H1 (cell line): ENCODE measurements at regions not wholly inside any gene's neighbourhood (a gene's known extent, or its start where the extent isn't known, plus 50 kb on each side); places are given as distances from the start of the nearest gene placed in this dataset.
A peak's percentile ranks its signal among the peaks of the same experiment; 100 is the strongest.

Experiments
- CTCF ChIA-PET: fragments of 300-600 bp; sonication (Branson Sonifier 250); formaldehyde crosslinking; loops from one replicate; lab custom pipeline; 2021; ENCODE audit not compliant: partially characterized antibody; lab: Charles Lee
- POLR2A ChIA-PET: fragments of 300-600 bp; sonication (Branson Sonifier 250); formaldehyde crosslinking; loops from one replicate; lab custom pipeline; 2021; ENCODE audit warnings: inconsistent platforms; ENCODE audit not compliant: partially characterized antibody; lab: Charles Lee
- DNase-seq, 2 experiments: peaks; one replicate each; pipeline versions ENCODE4 v3.0.0 to v3.0.0-alpha.2; 2010 to 2022; ENCODE audit warnings: low spot score in 2 of 2, low read depth in 1 of 2, mixed read lengths in 1 of 2
- FAIRE-seq: peaks from 2 replicates; lab custom pipeline; 2011; peaks lifted over from hg19 to GRCh38; lab: Jason Lieb, UNC
- H2AFZ ChIP-seq: 2 replicates; pipeline ENCODE4 v1.8.1; 2012; ENCODE audit warnings: low read length, inconsistent platforms
- H2AK5ac ChIP-seq: 2 replicates; pipeline ENCODE4 v1.6.1; 2013; ENCODE audit warnings: low read depth, low read length
- H2BK120ac ChIP-seq: replicated peaks from 2 replicates; pipeline ENCODE3; 2013; ENCODE audit warnings: low read depth, low read length, inconsistent platforms
- H2BK12ac ChIP-seq: 2 replicates; pipeline ENCODE4 v1.6.1; 2013; ENCODE audit warnings: low read depth, low read length
- H2BK15ac ChIP-seq: 2 replicates; pipeline ENCODE4 v1.6.1; 2013; ENCODE audit warnings: low read length
- H2BK20ac ChIP-seq: 2 replicates; pipeline ENCODE4 v1.6.1; 2013; ENCODE audit warnings: low read length
- H2BK5ac ChIP-seq: 2 replicates; pipeline ENCODE4 v1.6.1; 2013; ENCODE audit warnings: low read depth, low read length
- H3K14ac ChIP-seq: 2 replicates; pipeline ENCODE4 v1.6.1; 2013; ENCODE audit warnings: inconsistent platforms; ENCODE audit not compliant: insufficient read length
- H3K18ac ChIP-seq: 2 replicates; pipeline ENCODE4 v1.6.1; 2013; ENCODE audit warnings: low read length; ENCODE audit errors: extremely low read depth
- H3K23ac ChIP-seq: 2 replicates; pipeline ENCODE4 v1.6.1; 2013; ENCODE audit warnings: inconsistent platforms; ENCODE audit not compliant: insufficient read length
- H3K23me2 ChIP-seq: 2 replicates; pipeline ENCODE4 v1.6.1; 2013; ENCODE audit warnings: low read depth, low read length
- H3K27ac ChIP-seq: 2 replicates; pipeline ENCODE4 v1.6.1; 2011; ENCODE audit warnings: low read depth, low read length, inconsistent platforms
- H3K27me3 ChIP-seq, 4 experiments: replicated peaks in 1 of 4; 1 replicate in 1 of 4; 2 replicates in 3 of 4; pipeline versions ENCODE4 v1.6.1 to v1.8.1; 2011 to 2013; ENCODE audit warnings: low read length in 3 of 4, mild to moderate bottlenecking in 3 of 4, inconsistent platforms in 2 of 4, mixed read lengths in 2 of 4, moderate library complexity in 1 of 4; ENCODE audit not compliant: control insufficient read depth in 3 of 4, insufficient read depth in 3 of 4; ENCODE audit errors: extremely low read depth in 1 of 4
- H3K36me3 ChIP-seq, 4 experiments: 2 replicates each; pipeline versions ENCODE4 v1.6.1 to v1.8.1; 2011 to 2013; ENCODE audit warnings: mild to moderate bottlenecking in 4 of 4, low read length in 3 of 4, moderate library complexity in 2 of 4, control low read depth in 1 of 4, inconsistent platforms in 1 of 4; ENCODE audit not compliant: insufficient read depth in 4 of 4, control insufficient read depth in 2 of 4
- H3K4ac ChIP-seq: replicated peaks from 2 replicates; pipeline ENCODE3; 2013; ENCODE audit warnings: low read length, low read depth, mixed read lengths, inconsistent platforms; ENCODE audit not compliant: insufficient read length
- H3K4me1 ChIP-seq, 4 experiments: replicated peaks in 1 of 4; 1 replicate in 1 of 4; 2 replicates in 3 of 4; pipeline versions ENCODE4 v1.6.1 to v1.8.1; 2011 to 2013; ENCODE audit warnings: low read length in 3 of 4, inconsistent platforms in 2 of 4, mixed read lengths in 1 of 4; ENCODE audit not compliant: insufficient read depth in 4 of 4, control insufficient read depth in 3 of 4
- H3K4me2 ChIP-seq, 2 experiments: 2 replicates each; pipeline versions ENCODE4 v1.6.1 to v1.8.1; 2011 to 2013; ENCODE audit warnings: low read depth in 2 of 2, low read length in 2 of 2, control low read depth in 1 of 2, inconsistent platforms in 1 of 2, mild to moderate bottlenecking in 1 of 2; ENCODE audit not compliant: insufficient read depth in 1 of 2
- H3K4me3 ChIP-seq, 4 experiments: fragments of 200-600, 300-600 bp in 1 of 4; sonication (generic), shearing (Covaris generic), sonication (Bioruptor Twin) in 1 of 4; 2 replicates each; pipeline versions ENCODE4 v1.5.1 to v1.8.1; 2011 to 2016; ENCODE audit warnings: low read length in 4 of 4, low read depth in 3 of 4, control low read depth in 2 of 4, inconsistent platforms in 2 of 4, mild to moderate bottlenecking in 2 of 4, mixed read lengths in 1 of 4, moderate library complexity in 1 of 4; ENCODE audit not compliant: insufficient read depth in 2 of 4; ENCODE audit errors: extremely low read depth in 1 of 4
- H3K56ac ChIP-seq: replicated peaks from 2 replicates; pipeline ENCODE3; 2013; ENCODE audit warnings: low read depth, mild to moderate bottlenecking, mixed read lengths, low read length, inconsistent platforms; ENCODE audit not compliant: insufficient read length
- H3K79me1 ChIP-seq: 2 replicates; pipeline ENCODE4 v1.6.1; 2013; ENCODE audit warnings: low read depth, low read length, control low read depth
- H3K79me2 ChIP-seq, 2 experiments: 2 replicates each; pipeline versions ENCODE4 v1.6.1 to v1.8.1; 2012 to 2013; ENCODE audit warnings: low read length in 2 of 2, mild to moderate bottlenecking in 2 of 2, inconsistent platforms in 1 of 2; ENCODE audit not compliant: insufficient read depth in 2 of 2, control insufficient read depth in 1 of 2
- H3K9ac ChIP-seq, 4 experiments: replicated peaks in 1 of 4; 1 replicate in 1 of 4; 2 replicates in 3 of 4; pipeline versions ENCODE4 v1.6.1 to v1.8.1; 2011 to 2013; ENCODE audit warnings: low read depth in 3 of 4, low read length in 3 of 4, control low read depth in 2 of 4, mild to moderate bottlenecking in 2 of 4, moderate library complexity in 2 of 4, inconsistent platforms in 1 of 4; ENCODE audit errors: extremely low read depth in 1 of 4
- H3K9me3 ChIP-seq, 2 experiments: 2 replicates each; pipeline versions ENCODE4 v1.6.1 to v1.8.1; 2012 to 2013; ENCODE audit warnings: mild to moderate bottlenecking in 2 of 2, moderate library complexity in 2 of 2, control low read depth in 1 of 2, inconsistent platforms in 1 of 2, low read depth in 1 of 2, low read length in 1 of 2, mixed read lengths in 1 of 2; ENCODE audit not compliant: insufficient read depth in 2 of 2
- H4K20me1 ChIP-seq, 2 experiments: replicated peaks in 1 of 2; 2 replicates each; pipeline versions ENCODE3 to v1.8.1; 2011 to 2013; ENCODE audit warnings: inconsistent platforms in 2 of 2, low read length in 2 of 2, mild to moderate bottlenecking in 1 of 2; ENCODE audit not compliant: insufficient read depth in 2 of 2, control insufficient read depth in 1 of 2
- H4K5ac ChIP-seq: 2 replicates; pipeline ENCODE4 v1.6.1; 2013; ENCODE audit warnings: low read length, low read depth, mixed read lengths, inconsistent platforms; ENCODE audit not compliant: insufficient read length
- H4K8ac ChIP-seq: 2 replicates; pipeline ENCODE4 v1.8.0; 2013; ENCODE audit warnings: mild to moderate bottlenecking, moderate library complexity, low read length, inconsistent platforms; ENCODE audit not compliant: insufficient read depth; ENCODE audit errors: extremely low read depth
- H4K91ac ChIP-seq: replicated peaks from 2 replicates; pipeline ENCODE3; 2013; ENCODE audit warnings: low read length, mixed read lengths, inconsistent platforms; ENCODE audit not compliant: insufficient read length
- ASH2L ChIP-seq: fragments of 200-600, 300-600 bp; sonication (generic); IDR thresholded peaks from one replicate; pipeline ENCODE4 v1.7.1; 2017; ENCODE audit warnings: low read length
- SP4 ChIP-seq: IDR thresholded peaks from 2 replicates; pipeline ENCODE4 v1.6.1; 2012; ENCODE audit warnings: low read length, inconsistent platforms
- WGBS, 2 experiments: shearing (Covaris generic) in 1 of 2; methylation state at CpG; one replicate each; pipeline versions ENCODE4 v1.1.6 to v1.1.7; 2013 to 2015; ENCODE audit warnings: low lambda C conversion rate in 2 of 2, mixed read lengths in 2 of 2, inconsistent platforms in 1 of 2, low coverage in 1 of 2, missing lambda C conversion rate in 1 of 2; ENCODE audit not compliant: insufficient replicate concordance in 2 of 2, insufficient coverage in 1 of 2, insufficient read length in 1 of 2; ENCODE audit errors: extremely low coverage in 1 of 2, missing lambda C conversion rate in 1 of 2; 5-methylcytosine and 5-hydroxymethylcytosine counted together

DNA sequence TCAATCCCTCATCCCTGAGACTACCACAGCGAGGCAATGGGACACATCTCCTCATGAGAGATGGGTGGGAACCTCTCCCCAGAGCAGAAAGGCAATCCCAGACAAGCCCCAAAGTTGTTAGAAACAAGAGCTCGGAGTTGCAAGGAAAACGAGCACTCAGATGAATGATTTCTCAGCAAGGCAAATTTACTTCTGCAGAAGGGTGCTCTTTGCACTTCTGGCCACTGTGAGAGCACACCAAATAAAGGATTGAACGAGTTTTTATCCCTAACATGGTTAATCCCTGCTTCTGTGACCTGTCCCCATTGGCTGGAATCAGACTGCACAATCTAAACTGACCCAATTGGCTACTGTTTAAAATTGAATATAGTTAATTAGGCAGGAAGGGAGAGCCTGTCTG, 339.1 kb upstream of the POU1F1 start:
- no peak overlapping the region for H3K27ac ChIP-seq
- TF ChIP-seq ASH2L (no peak), SP4 (no peak)
- no peaks in the 10 kb centered on the region for H3K36me3 ChIP-seq
- no peak overlapping the region for H3K4me3 ChIP-seq
- H2BK20ac ChIP-seq = no peak overlapping the region
- no peak overlapping the region for H3K9ac ChIP-seq
- no peak overlapping the region for H2AK5ac ChIP-seq
- H3K23ac ChIP-seq = no peak overlapping the region
- no peak for DNase-seq
- H3K27me3 ChIP-seq = no peaks in the 10 kb centered on the region
- peak overlapping the region; percentile 77; the same call in 1 of the 2 replicates for H2BK5ac ChIP-seq
- peak overlapping the region in 1 of 2 experiments; percentile 20; a peak in 1 of 4 replicates for H3K4me2 ChIP-seq
- H3K4ac ChIP-seq = no peak overlapping the region
- H3K79me2 ChIP-seq = no peaks in the 10 kb centered on the region
- ChIA-PET CTCF (interaction anchor here (0.9 to 1.7 kb wide), 3 partner anchors 11 to 297 kb away, joined by 3 to 7 read pairs (median 3); no protein-coding TSS in a partner anchor), POLR2A (no interaction called here)
- H3K14ac ChIP-seq = no peak overlapping the region
- H3K18ac ChIP-seq = no peak overlapping the region
- H4K20me1 ChIP-seq = no peaks in the 10 kb centered on the region
- H2BK15ac ChIP-seq = peak overlapping the region; percentile 67; the same call in 1 of the 2 replicates
- H4K5ac ChIP-seq = no peak overlapping the region
- no peak overlapping the region for H4K91ac ChIP-seq
- H2BK120ac ChIP-seq = no peak overlapping the region
- H3K23me2 ChIP-seq = 0 out of 2 replicates have a peak, but pooled peaks cover 2% of the 10 kb centered on the region
- H2BK12ac ChIP-seq = no peak overlapping the region
- no peak overlapping the region for H4K8ac ChIP-seq
- H3K4me1 ChIP-seq = peaks cover 0 to 6% (median 2%) of the 10 kb centered on the region in 4 experiments; a peak in 3 of 7 replicates
- no peak for FAIRE-seq
- H2AFZ ChIP-seq = peak overlapping the region; percentile 48
- H3K9me3 ChIP-seq = no peaks in the 10 kb centered on the region
- no peak overlapping the region for H3K56ac ChIP-seq
- WGBS, 2 experiments = 87% methylated on average over 4 of the region's 4 CpGs; no CpG with 5 or more reads in 1 of the 2 experiments
- H3K79me1 ChIP-seq = no peaks in the 10 kb centered on the region
